ENCODE measurements at regions not wholly inside any gene's neighbourhood (a gene's known extent, or its start where the extent isn't known, plus 50 kb on each side); places are given as distances from the start of the nearest gene placed in this dataset.

- Mint-ChIP-seq H3K4me3 (ENCODE audit: unreplicated experiment) (no peak overlapping the region), H3K9me3 (ENCODE audit: unreplicated experiment) (no peaks in the 10 kb centered on the region), H3K36me3 (ENCODE audit: unreplicated experiment) (no peaks in the 10 kb centered on the region), H3K4me1 (ENCODE audit: unreplicated experiment) (no peaks in the 10 kb centered on the region), H3K27ac (ENCODE audit: unreplicated experiment) (no peak overlapping the region), H3K27me3 (ENCODE audit: unreplicated experiment) (peaks cover 3% of the 10 kb centered on the region)
- TF ChIP-seq CTCF (IDR thresholded peaks at IDR 0.05), result no peak
- peak; percentile 83 for DNase-seq (ENCODE audit: extremely low spot score, unreplicated experiment)
Measured at GRCh38 chr1:213425376-213426030, 374.5 kb downstream of the RPS6KC1 start.

- H3K4me1 Mint-ChIP-seq (ENCODE audit: unreplicated experiment), result no peaks in the 10 kb centered on the region
- no peak for DNase-seq (ENCODE audit: extremely low spot score, unreplicated experiment)
- TF ChIP-seq CTCF (IDR thresholded peaks at IDR 0.05), result no peak
- no peaks in the 10 kb centered on the region for H3K36me3 Mint-ChIP-seq (ENCODE audit: unreplicated experiment)
- H3K4me3 Mint-ChIP-seq (ENCODE audit: unreplicated experiment), result no peak overlapping the region
- H3K27me3 Mint-ChIP-seq (ENCODE audit: unreplicated experiment), result peaks cover 11% of the 10 kb centered on the region
- no peaks in the 10 kb centered on the region for H3K9me3 Mint-ChIP-seq (ENCODE audit: unreplicated experiment)
- no peak overlapping the region for H3K27ac Mint-ChIP-seq (ENCODE audit: unreplicated experiment)
Measured at GRCh38 chr1:213429642-213430041, 378.6 kb downstream of the RPS6KC1 start.

- peaks cover 15% of the 10 kb centered on the region for H3K27me3 Mint-ChIP-seq (ENCODE audit: unreplicated experiment)
- H3K9me3 Mint-ChIP-seq (ENCODE audit: unreplicated experiment), result no peaks in the 10 kb centered on the region
- no peak for DNase-seq (ENCODE audit: extremely low spot score, unreplicated experiment)
- no peak overlapping the region for H3K4me3 Mint-ChIP-seq (ENCODE audit: unreplicated experiment)
- no peaks in the 10 kb centered on the region for H3K4me1 Mint-ChIP-seq (ENCODE audit: unreplicated experiment)
- no peak for TF ChIP-seq CTCF (IDR thresholded peaks at IDR 0.05)
- no peaks in the 10 kb centered on the region for H3K36me3 Mint-ChIP-seq (ENCODE audit: unreplicated experiment)
- H3K27ac Mint-ChIP-seq (ENCODE audit: unreplicated experiment), result no peak overlapping the region
Measured at GRCh38 chr1:213435715-213436114, 384.7 kb downstream of the RPS6KC1 start.

DNA sequence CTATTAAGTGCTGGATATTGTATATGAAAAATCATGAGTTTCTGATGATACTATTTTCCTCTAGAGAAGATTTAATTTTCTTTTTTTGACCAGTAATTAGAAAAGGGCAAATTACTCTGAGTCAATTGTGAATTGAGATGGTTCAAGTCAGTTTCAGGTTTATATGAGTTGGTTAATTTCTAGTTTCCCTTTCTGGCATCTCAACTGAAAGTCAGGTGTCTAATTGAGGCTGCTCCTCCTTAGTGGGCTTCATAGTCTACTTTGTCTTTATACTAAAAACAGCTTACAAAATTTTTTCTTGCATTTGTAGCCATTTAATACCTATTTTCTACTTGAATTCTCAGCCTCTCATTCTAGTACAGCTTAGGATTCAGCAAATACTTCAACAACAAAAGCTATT lies 387.3 kb downstream of the RPS6KC1 start:
- no peak for DNase-seq (ENCODE audit: extremely low spot score, unreplicated experiment)
- H3K9me3 Mint-ChIP-seq (ENCODE audit: unreplicated experiment), result no peaks in the 10 kb centered on the region
- no peak overlapping the region for H3K4me3 Mint-ChIP-seq (ENCODE audit: unreplicated experiment)
- no peak for TF ChIP-seq CTCF (IDR thresholded peaks at IDR 0.05)
- no peaks in the 10 kb centered on the region for H3K4me1 Mint-ChIP-seq (ENCODE audit: unreplicated experiment)
- H3K36me3 Mint-ChIP-seq (ENCODE audit: unreplicated experiment), result no peaks in the 10 kb centered on the region
- peaks cover 11% of the 10 kb centered on the region for H3K27me3 Mint-ChIP-seq (ENCODE audit: unreplicated experiment)
- H3K27ac Mint-ChIP-seq (ENCODE audit: unreplicated experiment), result no peak overlapping the region

DNA sequence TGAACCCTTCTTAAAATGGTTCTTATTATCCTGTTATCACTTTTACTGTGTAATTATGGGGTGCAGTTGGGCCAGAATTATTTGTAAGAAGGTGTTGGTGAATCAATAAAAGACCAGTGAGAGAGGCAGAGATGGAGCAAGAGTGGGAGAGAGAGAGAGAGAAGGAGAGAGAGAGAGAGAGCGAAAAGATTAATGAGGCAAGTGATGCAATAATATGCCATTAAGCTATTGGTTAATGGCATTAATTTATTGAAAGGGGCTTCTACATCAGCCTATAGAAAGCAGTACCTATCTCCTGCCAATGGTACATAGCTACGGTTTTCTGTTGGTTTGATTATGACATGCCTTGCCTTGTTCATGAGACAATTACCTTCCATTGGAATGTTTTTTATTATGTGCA lies 388.7 kb downstream of the RPS6KC1 start:
- Mint-ChIP-seq H3K27me3 (ENCODE audit: unreplicated experiment) (peaks cover 6% of the 10 kb centered on the region), H3K4me3 (ENCODE audit: unreplicated experiment) (no peak overlapping the region), H3K4me1 (ENCODE audit: unreplicated experiment) (no peaks in the 10 kb centered on the region), H3K9me3 (ENCODE audit: unreplicated experiment) (no peaks in the 10 kb centered on the region), H3K36me3 (ENCODE audit: unreplicated experiment) (no peaks in the 10 kb centered on the region), H3K27ac (ENCODE audit: unreplicated experiment) (no peak overlapping the region)
- TF ChIP-seq CTCF (IDR thresholded peaks at IDR 0.05), result no peak
- DNase-seq (ENCODE audit: extremely low spot score, unreplicated experiment), result no peak

All from osteocyte (in vitro differentiated cells).